AG04450 (cell line): ENCODE measurements at regions not wholly inside any gene's neighbourhood (a gene's known extent, or its start where the extent isn't known, plus 50 kb on each side); places are given as distances from the start of the nearest gene placed in this dataset.

Experiments used
- CTCF ChIA-PET: fragments of 300-600, 350-600 bp; formaldehyde crosslinking; extraction: SDS; loops from one replicate; lab custom pipeline; 2022; ENCODE audit warnings: antibody characterized with exemption, inconsistent platforms; lab: Charles Lee
- POLR2A ChIA-PET: fragments of 350-600 bp; formaldehyde crosslinking; extraction: SDS; loops from one replicate; lab custom pipeline; 2021; ENCODE audit warnings: antibody characterized with exemption, inconsistent platforms; lab: Yijun Ruan, JAX
- DNase-seq: peaks from one replicate; pipeline ENCODE4 v3.0.0-alpha.2; 2011; ENCODE audit warnings: low read depth, low spot score
- H3K27ac ChIP-seq: one replicate; pipeline ENCODE4 v1.5.1; 2012; ENCODE audit warnings: low read depth, low read length, control low read depth
- H3K27me3 ChIP-seq: one replicate; pipeline ENCODE4 v1.6.0; 2012; ENCODE audit warnings: low read length; ENCODE audit not compliant: control insufficient read depth, insufficient read depth
- H3K4me3 ChIP-seq: 2 replicates; pipeline ENCODE4 v1.5.1; 2011; ENCODE audit warnings: mild to moderate bottlenecking, low read depth, low read length, control low read depth
- H3K9me3 ChIP-seq: 2 replicates; pipeline ENCODE4 v1.5.1; 2012; ENCODE audit warnings: low read length; ENCODE audit not compliant: control insufficient read depth, insufficient read depth
- CTCF ChIP-seq: IDR thresholded peaks from 2 replicates; pipeline ENCODE4 v1.5.1; 2011; ENCODE audit warnings: low read depth, low read length, control low read depth, inconsistent platforms

GRCh38 chr5:52727576-52727975 lies 60.1 kb upstream of the ITGA1 start:
- Histone ChIP-seq H3K9me3 (no peaks in the 10 kb centered on the region), H3K27me3 (no peaks in the 10 kb centered on the region), H3K4me3 (no peak overlapping the region), H3K27ac (no peak overlapping the region)
- POLR2A ChIA-PET, result no interaction called here
- TF ChIP-seq CTCF, result no peak
- DNase-seq, result no peak
- CTCF ChIA-PET, result interaction anchor here (1.2 to 2.0 kb wide), 3 partner anchors 11 to 188 kb away, joined by 3 to 14 read pairs (median 7); no protein-coding TSS in a partner anchor

GRCh38 chr5:52728224-52728623 lies 59.5 kb upstream of the ITGA1 start:
- POLR2A ChIA-PET, result no interaction called here
- no peak for DNase-seq
- H3K9me3 ChIP-seq, result no peaks in the 10 kb centered on the region
- CTCF ChIA-PET, result interaction anchor here (0.6 to 2.0 kb wide), 5 partner anchors 10 to 187 kb away, joined by 3 to 14 read pairs (median 4); no protein-coding TSS in a partner anchor
- no peak overlapping the region for H3K4me3 ChIP-seq
- H3K27ac ChIP-seq, result no peak overlapping the region
- no peaks in the 10 kb centered on the region for H3K27me3 ChIP-seq
- no peak for TF ChIP-seq CTCF

- ChIA-PET CTCF (interaction anchor here (0.6 to 2.0 kb wide), 5 partner anchors 10 to 187 kb away, joined by 3 to 14 read pairs (median 4); no protein-coding TSS in a partner anchor), POLR2A (no interaction called here)
- Histone ChIP-seq H3K27ac (no peak overlapping the region), H3K9me3 (no peaks in the 10 kb centered on the region), H3K27me3 (no peaks in the 10 kb centered on the region), H3K4me3 (no peak overlapping the region)
- no peak for DNase-seq
- no peak for TF ChIP-seq CTCF
Measured at GRCh38 chr5:52728686-52729085, 59.0 kb upstream of the ITGA1 start.

- no peak for TF ChIP-seq CTCF
- ChIA-PET CTCF (no interaction called here), POLR2A (no interaction called here)
- no peak overlapping the region for H3K4me3 ChIP-seq
- DNase-seq, result no peak
- H3K9me3 ChIP-seq, result no peaks in the 10 kb centered on the region
- no peaks in the 10 kb centered on the region for H3K27me3 ChIP-seq
- no peak overlapping the region for H3K27ac ChIP-seq
Measured at GRCh38 chr5:52731274-52732027, 56.3 kb upstream of the ITGA1 start.

GRCh38 chr5:52734557-52734956 lies 53.2 kb upstream of the ITGA1 start:
- H3K27ac ChIP-seq, result no peak overlapping the region
- H3K4me3 ChIP-seq, result no peak overlapping the region
- no peak for DNase-seq
- H3K27me3 ChIP-seq, result no peaks in the 10 kb centered on the region
- POLR2A ChIA-PET, result no interaction called here
- no peak for TF ChIP-seq CTCF
- CTCF ChIA-PET, result no interaction called here
- no peaks in the 10 kb centered on the region for H3K9me3 ChIP-seq
